Astrocyte (in vitro differentiated cells and primary cell): ENCODE measurements at regions not wholly inside any gene's neighbourhood (a gene's known extent, or its start where the extent isn't known, plus 50 kb on each side); places are given as distances from the start of the nearest gene placed in this dataset.

ENCODE experiments used
- DNase-seq: peaks from one replicate; pipeline ENCODE4 v3.0.0-alpha.2; 2010; ENCODE audit warnings: low read depth
- FAIRE-seq: peaks from 2 replicates; lab custom pipeline; 2011; peaks lifted over from hg19 to GRCh38; lab: Jason Lieb, UNC
- H2AFZ ChIP-seq: 2 replicates; pipeline ENCODE4 v1.6.0; 2012; ENCODE audit warnings: low read depth, low read length, inconsistent platforms
- H3K27ac ChIP-seq: 2 replicates; pipeline ENCODE4 v1.5.1; 2011; ENCODE audit warnings: low read depth, low read length, inconsistent platforms
- H3K27me3 ChIP-seq: 2 replicates; pipeline ENCODE4 v1.6.0; 2011; ENCODE audit warnings: low read length, inconsistent platforms; ENCODE audit not compliant: insufficient read depth
- H3K36me3 ChIP-seq: 2 replicates; pipeline ENCODE4 v1.5.1; 2011; ENCODE audit warnings: low read length, inconsistent platforms; ENCODE audit not compliant: insufficient read depth
- H3K4me1 ChIP-seq: 2 replicates; pipeline ENCODE4 v1.5.1; 2011; ENCODE audit warnings: low read length, inconsistent platforms; ENCODE audit not compliant: insufficient read depth
- H3K4me2 ChIP-seq: 2 replicates; pipeline ENCODE4 v1.6.0; 2012; ENCODE audit warnings: low read length, inconsistent platforms
- H3K4me3 ChIP-seq: 2 replicates; pipeline ENCODE4 v1.5.1; 2011; ENCODE audit warnings: low read depth, mild to moderate bottlenecking, low read length, inconsistent platforms; ENCODE audit not compliant: insufficient read depth
- H3K79me2 ChIP-seq: 2 replicates; pipeline ENCODE4 v1.6.0; 2012; ENCODE audit warnings: mild to moderate bottlenecking, low read length, inconsistent platforms; ENCODE audit not compliant: insufficient read depth
- H3K9ac ChIP-seq: 2 replicates; pipeline ENCODE4 v1.6.0; 2012; ENCODE audit warnings: mild to moderate bottlenecking, low read length, inconsistent platforms
- H3K9me3 ChIP-seq: 2 replicates; pipeline ENCODE4 v1.5.1; 2012; ENCODE audit warnings: low read depth, mild to moderate bottlenecking, low read length, inconsistent platforms; ENCODE audit not compliant: insufficient read depth
- H4K20me1 ChIP-seq: 2 replicates; pipeline ENCODE4 v1.6.0; 2012; ENCODE audit warnings: low read length, inconsistent platforms; ENCODE audit not compliant: insufficient read depth
- H3K27ac Mint-ChIP-seq: one replicate; pipeline ENCODE4 v1.8.0; 2021; ENCODE audit warnings: mild to moderate bottlenecking, mixed read lengths; ENCODE audit not compliant: unreplicated experiment
- H3K27me3 Mint-ChIP-seq: one replicate; pipeline ENCODE4 v1.8.0; 2021; ENCODE audit warnings: low read depth, mixed read lengths; ENCODE audit not compliant: unreplicated experiment
- H3K36me3 Mint-ChIP-seq: one replicate; pipeline ENCODE4 v1.8.0; 2021; ENCODE audit warnings: low read depth, mixed read lengths; ENCODE audit not compliant: unreplicated experiment
- H3K4me1 Mint-ChIP-seq: one replicate; pipeline ENCODE4 v1.8.0; 2021; ENCODE audit warnings: low read depth, mixed read lengths; ENCODE audit not compliant: unreplicated experiment
- H3K4me3 Mint-ChIP-seq: one replicate; pipeline ENCODE4 v1.8.0; 2021; ENCODE audit warnings: mild to moderate bottlenecking, moderate library complexity, mixed read lengths; ENCODE audit not compliant: unreplicated experiment
- H3K9me3 Mint-ChIP-seq: one replicate; pipeline ENCODE4 v1.8.0; 2021; ENCODE audit warnings: mild to moderate bottlenecking, mixed read lengths; ENCODE audit not compliant: unreplicated experiment
- EZH2 ChIP-seq: IDR thresholded peaks from 2 replicates; pipeline ENCODE4 v1.6.1; 2012; ENCODE audit warnings: mild to moderate bottlenecking, low read length, inconsistent platforms; ENCODE audit not compliant: insufficient read depth
- TF ChIP-seq, protein P1 (sequence below): IDR thresholded peaks from 2 replicates; pipeline ENCODE4 v1.5.1; 2011; ENCODE audit warnings: low read depth, mild to moderate bottlenecking, inconsistent platforms, low read length, moderate library complexity; ENCODE audit not compliant: insufficient read depth

DNA sequence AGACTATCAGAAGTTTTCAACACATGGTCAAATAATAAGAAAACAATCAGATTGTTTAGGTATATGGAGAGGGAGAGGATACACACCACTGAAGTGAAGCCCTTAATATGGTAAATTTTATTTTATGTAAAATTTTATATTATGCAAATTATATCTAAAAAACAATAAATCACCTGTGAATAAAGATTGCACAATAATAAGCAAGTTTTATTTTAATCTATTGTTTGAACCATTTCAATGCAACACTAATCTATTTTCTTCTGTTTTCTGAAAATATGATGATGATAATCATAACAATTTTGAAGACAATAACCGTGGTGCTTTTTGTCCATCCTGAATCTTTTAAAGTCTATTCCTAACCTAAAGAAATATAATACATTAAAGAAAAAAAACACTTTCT, 1473.5 kb upstream of the TENM4 start:
- FAIRE-seq = no peak
- Mint-ChIP-seq H3K9me3 (no peaks in the 10 kb centered on the region), H3K27me3 (no peaks in the 10 kb centered on the region), H3K27ac (no peak overlapping the region), H3K36me3 (no peaks in the 10 kb centered on the region), H3K4me3 (no peak overlapping the region), H3K4me1 (peaks cover 4% of the 10 kb centered on the region)
- Histone ChIP-seq H3K9ac (no peak overlapping the region), H3K9me3 (no peaks in the 10 kb centered on the region), H3K27me3 (no peaks in the 10 kb centered on the region), H3K27ac (no peak overlapping the region), H3K4me2 (no peak overlapping the region), H2AFZ (no peak overlapping the region), H3K4me1 (no peaks in the 10 kb centered on the region), H3K4me3 (no peak overlapping the region), H3K79me2 (no peaks in the 10 kb centered on the region), H3K36me3 (no peaks in the 10 kb centered on the region), H4K20me1 (no peaks in the 10 kb centered on the region)
- no peak for TF ChIP-seq EZH2
- TF ChIP-seq, protein P1, sequence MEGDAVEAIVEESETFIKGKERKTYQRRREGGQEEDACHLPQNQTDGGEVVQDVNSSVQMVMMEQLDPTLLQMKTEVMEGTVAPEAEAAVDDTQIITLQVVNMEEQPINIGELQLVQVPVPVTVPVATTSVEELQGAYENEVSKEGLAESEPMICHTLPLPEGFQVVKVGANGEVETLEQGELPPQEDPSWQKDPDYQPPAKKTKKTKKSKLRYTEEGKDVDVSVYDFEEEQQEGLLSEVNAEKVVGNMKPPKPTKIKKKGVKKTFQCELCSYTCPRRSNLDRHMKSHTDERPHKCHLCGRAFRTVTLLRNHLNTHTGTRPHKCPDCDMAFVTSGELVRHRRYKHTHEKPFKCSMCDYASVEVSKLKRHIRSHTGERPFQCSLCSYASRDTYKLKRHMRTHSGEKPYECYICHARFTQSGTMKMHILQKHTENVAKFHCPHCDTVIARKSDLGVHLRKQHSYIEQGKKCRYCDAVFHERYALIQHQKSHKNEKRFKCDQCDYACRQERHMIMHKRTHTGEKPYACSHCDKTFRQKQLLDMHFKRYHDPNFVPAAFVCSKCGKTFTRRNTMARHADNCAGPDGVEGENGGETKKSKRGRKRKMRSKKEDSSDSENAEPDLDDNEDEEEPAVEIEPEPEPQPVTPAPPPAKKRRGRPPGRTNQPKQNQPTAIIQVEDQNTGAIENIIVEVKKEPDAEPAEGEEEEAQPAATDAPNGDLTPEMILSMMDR = no peak
- no peak for DNase-seq

DNA sequence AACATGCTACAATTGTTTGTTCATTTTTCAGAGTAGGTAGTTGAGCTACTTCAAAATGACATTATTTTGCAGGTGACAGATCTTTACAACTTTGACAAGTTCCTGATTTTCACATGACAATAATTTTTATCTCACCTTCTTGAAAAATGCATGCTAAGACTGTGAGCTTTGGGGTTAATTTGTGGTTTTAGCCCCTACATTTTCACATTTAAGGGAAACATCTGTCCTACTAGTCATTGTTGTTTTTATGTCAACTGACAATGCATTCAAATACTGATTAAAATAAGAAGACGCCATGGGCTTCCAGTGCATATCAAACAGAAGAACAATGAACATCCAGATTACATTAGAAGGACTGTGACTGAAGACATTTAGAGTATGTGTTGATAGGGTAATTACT, 1470.8 kb upstream of the TENM4 start:
- H3K4me1 Mint-ChIP-seq = peaks cover 4% of the 10 kb centered on the region
- Histone ChIP-seq H3K4me3 (no peak overlapping the region), H3K79me2 (no peaks in the 10 kb centered on the region), H3K9ac (no peak overlapping the region), H3K4me1 (no peaks in the 10 kb centered on the region), H3K4me2 (no peak overlapping the region), H3K27ac (no peak overlapping the region), H2AFZ (no peak overlapping the region), H4K20me1 (no peaks in the 10 kb centered on the region), H3K27me3 (no peaks in the 10 kb centered on the region), H3K36me3 (no peaks in the 10 kb centered on the region), H3K9me3 (no peaks in the 10 kb centered on the region)
- FAIRE-seq (no peak), DNase-seq (no peak)
- no peaks in the 10 kb centered on the region for H3K27me3 Mint-ChIP-seq
- no peaks in the 10 kb centered on the region for H3K36me3 Mint-ChIP-seq
- peaks cover 3% of the 10 kb centered on the region for H3K9me3 Mint-ChIP-seq
- TF ChIP-seq, protein P1 = no peak
- no peak for TF ChIP-seq EZH2
- H3K4me3 Mint-ChIP-seq = no peak overlapping the region
- H3K27ac Mint-ChIP-seq = no peak overlapping the region

DNA sequence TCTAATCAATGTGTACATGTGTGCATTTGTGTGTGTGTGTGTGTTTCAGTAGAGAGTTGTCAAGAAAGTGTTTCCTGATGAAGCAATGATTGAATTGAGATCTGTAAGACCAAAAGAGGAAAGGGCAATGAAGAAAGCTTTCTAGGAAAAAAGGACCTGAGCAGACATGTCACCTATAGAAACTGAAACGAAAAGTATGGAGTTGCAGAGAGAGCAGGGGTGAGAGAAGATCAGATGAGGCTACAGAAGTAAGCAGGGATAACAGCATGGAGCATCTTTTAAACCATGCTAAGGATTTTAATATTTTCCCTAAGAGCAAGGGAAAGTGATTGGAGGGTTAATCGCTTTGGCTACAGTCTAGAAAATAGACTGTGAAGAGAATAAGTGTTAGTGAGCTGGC, 1459.4 kb upstream of the TENM4 start:
- Histone ChIP-seq H3K79me2 (no peaks in the 10 kb centered on the region), H3K27ac (no peak overlapping the region), H3K4me3 (no peak overlapping the region), H3K4me2 (no peak overlapping the region), H4K20me1 (no peaks in the 10 kb centered on the region), H2AFZ (no peak overlapping the region), H3K9ac (no peak overlapping the region), H3K9me3 (no peaks in the 10 kb centered on the region), H3K27me3 (no peaks in the 10 kb centered on the region), H3K4me1 (no peaks in the 10 kb centered on the region), H3K36me3 (no peaks in the 10 kb centered on the region)
- no peaks in the 10 kb centered on the region for H3K36me3 Mint-ChIP-seq
- no peaks in the 10 kb centered on the region for H3K27me3 Mint-ChIP-seq
- no peak for TF ChIP-seq EZH2
- TF ChIP-seq, protein P1 = no peak
- H3K27ac Mint-ChIP-seq = no peak overlapping the region
- H3K4me1 Mint-ChIP-seq = no peaks in the 10 kb centered on the region
- DNase-seq (no peak), FAIRE-seq (no peak)
- no peak overlapping the region for H3K4me3 Mint-ChIP-seq
- H3K9me3 Mint-ChIP-seq = no peaks in the 10 kb centered on the region
